ENCODE measurements at regions not wholly inside any gene's neighbourhood (a gene's known extent, or its start where the extent isn't known, plus 50 kb on each side); places are given as distances from the start of the nearest gene placed in this dataset.

GRCh38 chr3:153277029-153277428 lies 115.0 kb downstream of the RAP2B start:
- TF ChIP-seq EP300 (IDR thresholded peaks at IDR 0.05), result no peak
- no peak for TF ChIP-seq BHLHE40 (IDR thresholded peaks at IDR 0.05; ENCODE audit: low read depth, low read length)
- TF ChIP-seq REST (IDR thresholded peaks at IDR 0.05), result no peak
- TF ChIP-seq CTCF (IDR thresholded peaks at IDR 0.05), result no peak
- no peak for TF ChIP-seq MYC (IDR thresholded peaks at IDR 0.05; ENCODE audit: borderline replicate concordance, low read length)

All from A549 (cell line).